Endothelial cell of umbilical vein (primary cell): ENCODE measurements at regions not wholly inside any gene's neighbourhood (a gene's known extent, or its start where the extent isn't known, plus 50 kb on each side); places are given as distances from the start of the nearest gene placed in this dataset.

Experiments used
- BruUV-seq: library from RNA; stranded (reverse); fragments of 400-500 nt; replicated peaks from 2 replicates; lab custom pipeline; 2021; lab: Mats Ljungman, UMichigan
- CTCF ChIA-PET: fragments of 300-600, 350-600 bp; sonication (Branson Sonifier 250); formaldehyde crosslinking; loops from one replicate; lab custom pipeline; 2021; ENCODE audit warnings: antibody characterized with exemption, inconsistent platforms; lab: Charles Lee
- POLR2A ChIA-PET: fragments of 300-600, 350-600 bp; sonication (Branson Sonifier 250); formaldehyde crosslinking; loops from one replicate; lab custom pipeline; 2021; ENCODE audit warnings: antibody characterized with exemption, inconsistent platforms; lab: Charles Lee
- DNase-seq: peaks from one replicate; pipeline ENCODE4 v3.0.0-alpha.2; 2011; ENCODE audit warnings: low read depth, low spot score
- FAIRE-seq: peaks from 2 replicates; lab custom pipeline; 2011; peaks lifted over from hg19 to GRCh38; lab: Jason Lieb, UNC
- H2AFZ ChIP-seq: 2 replicates; pipeline ENCODE4 v1.6.0; 2012; ENCODE audit warnings: low read depth, low read length, control low read depth, inconsistent platforms
- H3K27ac ChIP-seq: 2 replicates; pipeline ENCODE4 v1.5.1; 2011; ENCODE audit warnings: low read depth, mild to moderate bottlenecking, control low read depth, low read length, moderate library complexity; ENCODE audit not compliant: insufficient read depth
- H3K27me3 ChIP-seq, 2 experiments: 2 replicates each; pipeline versions ENCODE4 v1.6.0 to v1.6.1; 2011; ENCODE audit warnings: low read length in 2 of 2, mixed read lengths in 1 of 2; ENCODE audit not compliant: control insufficient read depth in 2 of 2, insufficient read depth in 2 of 2
- H3K36me3 ChIP-seq, 2 experiments: 2 replicates in 1 of 2; 3 replicates in 1 of 2; pipeline ENCODE4 v1.5.1; 2011; ENCODE audit warnings: low read length in 2 of 2, mild to moderate bottlenecking in 1 of 2, moderate library complexity in 1 of 2; ENCODE audit not compliant: control insufficient read depth in 2 of 2, insufficient read depth in 2 of 2; ENCODE audit errors: extremely low read depth in 1 of 2
- H3K4me1 ChIP-seq: 3 replicates; pipeline ENCODE4 v1.5.1; 2011; ENCODE audit warnings: mild to moderate bottlenecking, low read length; ENCODE audit not compliant: control insufficient read depth, insufficient read depth; ENCODE audit errors: extremely low read depth
- H3K4me2 ChIP-seq: 2 replicates; pipeline ENCODE4 v1.6.1; 2011; ENCODE audit warnings: low read length, control low read depth, mixed read lengths; ENCODE audit not compliant: insufficient read depth
- H3K4me3 ChIP-seq, 3 experiments: fragments of 200-600 bp in 1 of 3; sonication (generic), shearing (Covaris generic) in 1 of 3; replicated peaks in 1 of 3; 2 replicates each; pipeline ENCODE4 v1.5.1; 2011 to 2016; ENCODE audit warnings: control low read depth in 3 of 3, low read length in 3 of 3, mild to moderate bottlenecking in 2 of 3, inconsistent platforms in 1 of 3, low read depth in 1 of 3, moderate library complexity in 1 of 3; ENCODE audit not compliant: insufficient read depth in 1 of 3
- H3K79me2 ChIP-seq: 2 replicates; pipeline ENCODE4 v1.6.0; 2012; ENCODE audit warnings: low read length, inconsistent platforms; ENCODE audit not compliant: control insufficient read depth, insufficient read depth
- H3K9ac ChIP-seq: replicated peaks from 2 replicates; pipeline ENCODE3; 2011; ENCODE audit warnings: low read length, control low read depth; ENCODE audit not compliant: insufficient read depth; ENCODE audit errors: extremely low read depth
- H3K9me1 ChIP-seq: replicated peaks from 3 replicates; pipeline ENCODE4 v1.6.0; 2011; ENCODE audit warnings: mild to moderate bottlenecking, low read length; ENCODE audit not compliant: control insufficient read depth, insufficient read depth; ENCODE audit errors: extremely low read depth
- H3K9me3 ChIP-seq: replicated peaks from 2 replicates; pipeline ENCODE4 v1.5.1; 2012; ENCODE audit warnings: low read length, inconsistent platforms; ENCODE audit not compliant: control insufficient read depth, insufficient read depth
- H4K20me1 ChIP-seq: replicated peaks from 2 replicates; pipeline ENCODE3; 2011; ENCODE audit warnings: mild to moderate bottlenecking, low read length; ENCODE audit not compliant: control insufficient read depth, insufficient read depth; ENCODE audit errors: extremely low read depth
- CTCF ChIP-seq, 2 donors: IDR thresholded peaks; 1 replicate in 1 of 2; 2 replicates in 1 of 2; pipeline ENCODE4 v1.5.1; 2011; ENCODE audit warnings: low read length in 2 of 2, mild to moderate bottlenecking in 2 of 2, moderate library complexity in 2 of 2, control low read depth in 1 of 2, inconsistent platforms in 1 of 2, low read depth in 1 of 2; ENCODE audit not compliant: insufficient read depth in 1 of 2; ENCODE audit errors: extremely low read depth in 1 of 2
- EZH2 ChIP-seq: IDR thresholded peaks from 2 replicates; pipeline ENCODE4 v1.6.1; 2012; ENCODE audit warnings: borderline replicate concordance, low read depth, mild to moderate bottlenecking, moderate library complexity, low read length, inconsistent platforms; ENCODE audit not compliant: severe bottlenecking
- FOS ChIP-seq: IDR thresholded peaks from 2 replicates; pipeline ENCODE4 v1.6.1; 2011; ENCODE audit warnings: mild to moderate bottlenecking, low read length, moderate library complexity, borderline replicate concordance; ENCODE audit not compliant: insufficient read depth
- JUN ChIP-seq: IDR thresholded peaks from 2 replicates; pipeline ENCODE4 v1.6.1; 2011; ENCODE audit warnings: borderline replicate concordance, low read depth; ENCODE audit not compliant: insufficient read length, insufficient read depth
- MAX ChIP-seq: IDR thresholded peaks from 2 replicates; pipeline ENCODE4 v1.6.1; 2011; ENCODE audit not compliant: insufficient read depth, insufficient read length
- MYC ChIP-seq: IDR thresholded peaks from one replicate; pipeline ENCODE4 v1.6.1; 2011; ENCODE audit warnings: mild to moderate bottlenecking, low read depth, low read length
- POLR2A ChIP-seq: IDR thresholded peaks from 2 replicates; pipeline ENCODE4 v1.6.1; 2012; ENCODE audit warnings: low read depth, mild to moderate bottlenecking, control low read depth, low read length
- POLR2AphosphoS5 ChIP-seq: IDR thresholded peaks from 2 replicates; pipeline ENCODE4 v1.6.1; 2012; ENCODE audit warnings: low read depth, mild to moderate bottlenecking, control low read depth, low read length, moderate library complexity; ENCODE audit not compliant: insufficient read depth
- dilution Hi-C: fragments of 300-500 bp; cut with MboI; formaldehyde crosslinking; loops from one replicate; pipeline ENCODE4 v1.15.0; 2019; ENCODE audit warnings: low sequenced_read_pairs; ENCODE audit not compliant: extremely low pct_ligation_motif_present
- intact Hi-C: fragments of 100-400 bp; cut with micrococcal nuclease; formaldehyde crosslinking; loops from one replicate; pipeline ENCODE4 v1.10.0; 2022

- no peaks in the 10 kb centered on the region for H3K27me3 ChIP-seq
- POLR2A ChIA-PET, result no interaction called here
- no peak for TF ChIP-seq CTCF (IDR thresholded peaks at IDR 0.05; ENCODE audit: extremely low read depth in 1 of 2, insufficient read depth in 1 of 2, low read depth in 1 of 2, low read length in 2 of 2)
- TF ChIP-seq MYC, result no peak
- TF ChIP-seq POLR2AphosphoS5, result no peak
- no peak for TF ChIP-seq JUN
- TF ChIP-seq POLR2A, result no peak
- TF ChIP-seq MAX, result no peak
- TF ChIP-seq EZH2, result no peak
- intact Hi-C loops, result no loop called here
- H3K36me3 ChIP-seq, result no peaks in the 10 kb centered on the region
- BruUV-seq, result no TSS peak
- no peak for FAIRE-seq
- dilution Hi-C loops, result no loop called here
- H3K27ac ChIP-seq, result no peak overlapping the region
- H3K9ac ChIP-seq, result no peak overlapping the region
- H3K79me2 ChIP-seq, result no peaks in the 10 kb centered on the region
- CTCF ChIA-PET, result no interaction called here
- H3K4me1 ChIP-seq, result no peaks in the 10 kb centered on the region
- no peaks in the 10 kb centered on the region for H4K20me1 ChIP-seq
- H2AFZ ChIP-seq, result no peak overlapping the region
- no peak overlapping the region for H3K4me2 ChIP-seq
- H3K4me3 ChIP-seq, result no peak overlapping the region
- no peaks in the 10 kb centered on the region for H3K9me1 ChIP-seq
- no peaks in the 10 kb centered on the region for H3K9me3 ChIP-seq
- DNase-seq, result no peak
Observed at GRCh38 chr9:25224309-25224708, 453.9 kb downstream of the TUSC1 start.

GRCh38 chr9:25212361-25212760, 465.9 kb downstream of the TUSC1 start:
- DNase-seq (no peak), FAIRE-seq (no peak)
- ChIA-PET CTCF (no interaction called here), POLR2A (no interaction called here)
- Histone ChIP-seq H2AFZ (no peak overlapping the region), H3K4me1 (no peaks in the 10 kb centered on the region), H4K20me1 (no peaks in the 10 kb centered on the region), H3K27ac (no peak overlapping the region), H3K9ac (no peak overlapping the region), H3K9me3 (no peaks in the 10 kb centered on the region), H3K9me1 (no peaks in the 10 kb centered on the region), H3K27me3 (no peaks in the 10 kb centered on the region), H3K4me2 (no peak overlapping the region), H3K36me3 (no peaks in the 10 kb centered on the region), H3K4me3 (no peak overlapping the region), H3K79me2 (no peaks in the 10 kb centered on the region)
- dilution Hi-C loops, result no loop called here
- intact Hi-C loops, result no loop called here
- BruUV-seq, result no TSS peak
- TF ChIP-seq FOS, result no peak
- no peak for TF ChIP-seq EZH2
- TF ChIP-seq MAX, result no peak
- no peak for TF ChIP-seq JUN
- no peak for TF ChIP-seq CTCF (IDR thresholded peaks at IDR 0.05; ENCODE audit: extremely low read depth in 1 of 2, insufficient read depth in 1 of 2, low read depth in 1 of 2, low read length in 2 of 2)
- no peak for TF ChIP-seq POLR2AphosphoS5
